HEK293T (cell line): ENCODE measurements at regions not wholly inside any gene's neighbourhood (a gene's known extent, or its start where the extent isn't known, plus 50 kb on each side); places are given as distances from the start of the nearest gene placed in this dataset.

ENCODE experiments used
- CTCF ChIA-PET: fragments of 350-600 bp; formaldehyde crosslinking; extraction: SDS; loops from one replicate; lab custom pipeline; 2021; ENCODE audit warnings: antibody characterized with exemption, inconsistent platforms; lab: Yijun Ruan, JAX
- POLR2A ChIA-PET: fragments of 350-600 bp; formaldehyde crosslinking; extraction: SDS; loops from one replicate; lab custom pipeline; 2020; ENCODE audit warnings: antibody characterized with exemption, inconsistent platforms; lab: Yijun Ruan, JAX
- DNase-seq: peaks from one replicate; pipeline ENCODE4 v3.0.0; 2012; ENCODE audit warnings: mixed read lengths; ENCODE audit errors: extremely low spot score
- ARNT ChIP-seq: fragments of 450-650 bp; IDR thresholded peaks from 2 replicates; pipeline ENCODE4 v1.6.1; 2017; ENCODE audit warnings: mild to moderate bottlenecking
- BHLHE40 ChIP-seq: fragments of 450-650 bp; IDR thresholded peaks from 2 replicates; pipeline ENCODE4 v1.6.1; 2016; ENCODE audit warnings: mild to moderate bottlenecking, moderate library complexity, borderline replicate concordance
- CTBP1 ChIP-seq: fragments of 450-650 bp; IDR thresholded peaks from 2 replicates; pipeline ENCODE4 v1.6.1; 2016; ENCODE audit warnings: borderline replicate concordance
- ELF4 ChIP-seq: fragments of 450-650 bp; IDR thresholded peaks from 2 replicates; pipeline ENCODE4 v1.6.1; 2017; ENCODE audit warnings: antibody characterized with exemption
- FOXA1 ChIP-seq: fragments of 450-650 bp; IDR thresholded peaks from 2 replicates; pipeline ENCODE4 v1.6.1; 2016; ENCODE audit warnings: mild to moderate bottlenecking
- FOXK2 ChIP-seq: fragments of 450-650 bp; IDR thresholded peaks from 2 replicates; pipeline ENCODE4 v1.6.1; 2016; ENCODE audit warnings: mild to moderate bottlenecking
- FOXM1 ChIP-seq: fragments of 450-650 bp; IDR thresholded peaks from 2 replicates; pipeline ENCODE4 v1.6.1; 2017; ENCODE audit warnings: mild to moderate bottlenecking, borderline replicate concordance
- HDGF ChIP-seq: fragments of 450-650 bp; IDR thresholded peaks from 2 replicates; pipeline ENCODE4 v1.6.1; 2017; ENCODE audit warnings: antibody characterized with exemption, borderline replicate concordance
- L3MBTL2 ChIP-seq: fragments of 450-650 bp; conservative IDR thresholded peaks from 2 replicates; pipeline ENCODE4 v1.6.1; 2016; ENCODE audit warnings: mild to moderate bottlenecking
- LEF1 ChIP-seq: fragments of 450-650 bp; IDR thresholded peaks from 2 replicates; pipeline ENCODE4 v1.6.1; 2017; ENCODE audit warnings: mild to moderate bottlenecking, borderline replicate concordance
- NFRKB ChIP-seq: fragments of 450-650 bp; IDR thresholded peaks from 2 replicates; pipeline ENCODE4 v1.6.1; 2016; ENCODE audit warnings: mild to moderate bottlenecking, moderate library complexity
- PKNOX1 ChIP-seq: fragments of 450-650 bp; IDR thresholded peaks from 2 replicates; pipeline ENCODE4 v1.6.1; 2016
- SP1 ChIP-seq: fragments of 450-650 bp; IDR thresholded peaks from 2 replicates; pipeline ENCODE4 v1.6.1; 2017
- SUZ12 ChIP-seq: fragments of 450-650 bp; IDR thresholded peaks from 2 replicates; pipeline ENCODE4 v1.6.1; 2016; ENCODE audit warnings: mild to moderate bottlenecking
- TARDBP ChIP-seq: fragments of 450-650 bp; IDR thresholded peaks from 2 replicates; pipeline ENCODE4 v1.6.1; 2016
- ZNF384 ChIP-seq: fragments of 450-650 bp; IDR thresholded peaks from 2 replicates; pipeline ENCODE4 v1.6.1; 2016

- CTCF ChIA-PET = no interaction called here
- no peak for DNase-seq
- TF ChIP-seq PKNOX1 (no peak), FOXA1 (no peak), SUZ12 (no peak), LEF1 (no peak), CTBP1 (no peak)
- POLR2A ChIA-PET = no interaction called here
Observed at GRCh38 chr12:127480775-127481314, 786.1 kb upstream of the TMEM132C start.

DNA sequence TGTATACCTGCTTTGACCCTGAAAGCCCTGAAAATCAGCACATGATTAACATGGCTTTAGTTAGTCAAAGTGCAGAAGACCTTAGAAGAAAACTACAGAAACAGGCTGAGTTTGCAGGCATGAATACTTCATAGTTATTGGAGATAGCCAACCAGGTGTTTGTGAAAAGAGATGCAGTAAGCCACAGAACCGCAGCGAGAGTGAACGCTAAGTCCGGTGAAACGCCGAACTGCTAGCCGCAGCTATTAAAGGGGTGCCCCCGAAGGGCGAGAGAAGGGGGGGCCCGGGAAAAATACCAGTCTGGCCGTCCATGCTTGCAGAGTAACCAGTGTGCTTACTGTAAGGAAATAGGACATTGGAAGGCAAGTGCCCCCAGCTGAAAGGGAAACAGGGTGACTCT is 784.0 kb upstream of the TMEM132C start:
- ChIA-PET CTCF (no interaction called here), POLR2A (no interaction called here)
- TF ChIP-seq SUZ12 (no peak), FOXM1 (no peak), ELF4 (no peak), L3MBTL2 (no peak), FOXA1 (no peak), PKNOX1 (no peak), LEF1 (no peak), FOXK2 (no peak), SP1 (no peak), HDGF (no peak), BHLHE40 (no peak), CTBP1 (no peak), NFRKB (no peak), ZNF384 (no peak), ARNT (no peak)
- no peak for DNase-seq

- DNase-seq = no peak
- no peak for TF ChIP-seq SUZ12
- no peak for TF ChIP-seq FOXK2
- no peak for TF ChIP-seq ZNF384
- no peak for TF ChIP-seq TARDBP
- TF ChIP-seq ELF4 = no peak
- no peak for TF ChIP-seq HDGF
- no peak for TF ChIP-seq FOXA1
- no peak for TF ChIP-seq ARNT
- ChIA-PET CTCF (no interaction called here), POLR2A (no interaction called here)
Observed at GRCh38 chr12:127485528-127485927, 781.4 kb upstream of the TMEM132C start.

GRCh38 chr12:127487031-127487430 is 779.9 kb upstream of the TMEM132C start:
- DNase-seq = no peak
- TF ChIP-seq ARNT = no peak
- TF ChIP-seq SUZ12 = no peak
- TF ChIP-seq L3MBTL2 = no peak
- TF ChIP-seq FOXA1 = no peak
- TF ChIP-seq NFRKB = no peak
- TF ChIP-seq PKNOX1 = no peak
- no peak for TF ChIP-seq LEF1
- no peak for TF ChIP-seq HDGF
- no peak for TF ChIP-seq ELF4
- no peak for TF ChIP-seq CTBP1
- TF ChIP-seq FOXK2 = no peak
- POLR2A ChIA-PET = no interaction called here
- CTCF ChIA-PET = no interaction called here

- TF ChIP-seq SP1 = no peak
- no peak for TF ChIP-seq PKNOX1
- TF ChIP-seq ELF4 = no peak
- TF ChIP-seq LEF1 = no peak
- TF ChIP-seq ZNF384 = no peak
- no peak for TF ChIP-seq ARNT
- no peak for TF ChIP-seq BHLHE40
- TF ChIP-seq CTBP1 = no peak
- TF ChIP-seq NFRKB = no peak
- TF ChIP-seq HDGF = no peak
- no peak for TF ChIP-seq TARDBP
- no peak for TF ChIP-seq SUZ12
- TF ChIP-seq L3MBTL2 = no peak
- TF ChIP-seq FOXK2 = no peak
- no peak for TF ChIP-seq FOXA1
- no peak for TF ChIP-seq FOXM1
- POLR2A ChIA-PET = no interaction called here
- CTCF ChIA-PET = no interaction called here
- no peak for DNase-seq
Observed at GRCh38 chr12:127489061-127489460, 777.9 kb upstream of the TMEM132C start.

- CTCF ChIA-PET = no interaction called here
- no peak for DNase-seq
- POLR2A ChIA-PET = no interaction called here
- TF ChIP-seq SP1 = no peak
- no peak for TF ChIP-seq HDGF
- TF ChIP-seq TARDBP = no peak
- no peak for TF ChIP-seq ZNF384
- no peak for TF ChIP-seq PKNOX1
- no peak for TF ChIP-seq CTBP1
- no peak for TF ChIP-seq L3MBTL2
- no peak for TF ChIP-seq LEF1
- TF ChIP-seq FOXM1 = no peak
- TF ChIP-seq BHLHE40 = no peak
- TF ChIP-seq ARNT = no peak
- no peak for TF ChIP-seq ELF4
- TF ChIP-seq SUZ12 = no peak
- no peak for TF ChIP-seq NFRKB
- TF ChIP-seq FOXA1 = no peak
- TF ChIP-seq FOXK2 = no peak
Observed at GRCh38 chr12:127494961-127495915, 771.7 kb upstream of the TMEM132C start.
